A673 (cell line): ENCODE measurements at regions not wholly inside any gene's neighbourhood (a gene's known extent, or its start where the extent isn't known, plus 50 kb on each side); places are given as distances from the start of the nearest gene placed in this dataset.

Experiments used
- BruUV-seq: library from RNA; stranded (reverse); fragments of 400-500 nt; replicated peaks from 2 replicates; lab custom pipeline; 2021; lab: Mats Ljungman, UMichigan
- CTCF ChIA-PET: fragments of 300-600 bp; sonication (Branson Sonifier 250); formaldehyde crosslinking; loops from one replicate; lab custom pipeline; 2022; ENCODE audit warnings: antibody characterized with exemption; lab: Charles Lee
- POLR2A ChIA-PET: fragments of 300-600 bp; sonication (Branson Sonifier 250); formaldehyde crosslinking; loops from one replicate; lab custom pipeline; 2022; ENCODE audit warnings: antibody characterized with exemption; ENCODE audit not compliant: low non-redundant PET; lab: Charles Lee
- DNase-seq: peaks from one replicate; pipeline ENCODE4 v3.0.0-alpha.2; 2015; ENCODE audit warnings: low spot score
- H3K27ac ChIP-seq: fragments of 200-600 bp; sonication (generic); 2 replicates; pipeline ENCODE4 v1.5.1; 2016; ENCODE audit warnings: mixed run types, low read depth, mild to moderate bottlenecking, mixed read lengths, antibody characterized with exemption, low read length; ENCODE audit not compliant: poor library complexity, severe bottlenecking
- H3K27me3 ChIP-seq: fragments of 200-600 bp; sonication (generic); replicated peaks from 2 replicates; pipeline ENCODE4 v1.6.1; 2017; ENCODE audit warnings: mixed run types, low read depth, mild to moderate bottlenecking, mixed read lengths, antibody characterized with exemption, low read length; ENCODE audit not compliant: insufficient read depth, poor library complexity
- H3K36me3 ChIP-seq: fragments of 200-600 bp; sonication (generic); 2 replicates; pipeline ENCODE4 v1.6.1; 2016; ENCODE audit warnings: mixed run types, mild to moderate bottlenecking, mixed read lengths, antibody characterized with exemption, low read length; ENCODE audit not compliant: insufficient read depth, poor library complexity, severe bottlenecking
- H3K4me1 ChIP-seq: fragments of 200-600 bp; sonication (generic); 2 replicates; pipeline ENCODE4 v1.6.1; 2017; ENCODE audit warnings: mixed run types, mild to moderate bottlenecking, mixed read lengths, antibody characterized with exemption, low read length; ENCODE audit not compliant: insufficient read depth, poor library complexity, severe bottlenecking
- H3K4me3 ChIP-seq: fragments of 200-600 bp; sonication (generic); 2 replicates; pipeline ENCODE4 v1.5.1; 2016; ENCODE audit warnings: low read depth, mixed run types, mild to moderate bottlenecking, mixed read lengths, low read length; ENCODE audit not compliant: poor library complexity, severe bottlenecking
- H3K9me3 ChIP-seq: fragments of 200-600 bp; sonication (generic); 2 replicates; pipeline ENCODE4 v1.6.1; 2016; ENCODE audit warnings: mixed run types, low read depth, mild to moderate bottlenecking, mixed read lengths, antibody characterized with exemption, low read length; ENCODE audit not compliant: poor library complexity, severe bottlenecking
- CTCF ChIP-seq: fragments of 300-800, 200-600 bp; sonication (generic); conservative IDR thresholded peaks from 2 replicates; pipeline ENCODE4 v1.5.1; 2017; ENCODE audit warnings: low read depth, mild to moderate bottlenecking, antibody characterized with exemption, low read length, moderate library complexity, mixed read lengths
- EZH2 ChIP-seq: fragments of 200-600 bp; sonication (generic); IDR thresholded peaks from 2 replicates; pipeline ENCODE4 v1.6.1; 2017; ENCODE audit warnings: borderline replicate concordance, low read depth, mild to moderate bottlenecking, mixed read lengths, antibody characterized with exemption, low read length; ENCODE audit not compliant: poor library complexity, severe bottlenecking
- intact Hi-C: fragments of 100-400 bp; cut with micrococcal nuclease; formaldehyde crosslinking; loops from one replicate; pipeline ENCODE4 v1.10.0; 2022; ENCODE audit not compliant: unreplicated experiment

- Histone ChIP-seq H3K4me1 (no peaks in the 10 kb centered on the region), H3K9me3 (no peaks in the 10 kb centered on the region), H3K27ac (no peak overlapping the region), H3K4me3 (no peak overlapping the region), H3K27me3 (no peaks in the 10 kb centered on the region), H3K36me3 (no peaks in the 10 kb centered on the region)
- ChIA-PET CTCF (no interaction called here), POLR2A (no interaction called here)
- no TSS peak for BruUV-seq
- DNase-seq, result no peak
- TF ChIP-seq CTCF (no peak), EZH2 (no peak)
- intact Hi-C loops, result no loop called here
Observed at GRCh38 chr9:18114559-18115475, 359.1 kb upstream of the ADAMTSL1 start.

GRCh38 chr9:18118268-18118667, 355.7 kb upstream of the ADAMTSL1 start:
- intact Hi-C loops, result no loop called here
- Histone ChIP-seq H3K27ac (no peak overlapping the region), H3K9me3 (no peaks in the 10 kb centered on the region), H3K4me1 (no peaks in the 10 kb centered on the region), H3K4me3 (no peak overlapping the region), H3K27me3 (no peaks in the 10 kb centered on the region), H3K36me3 (no peaks in the 10 kb centered on the region)
- ChIA-PET CTCF (no interaction called here), POLR2A (no interaction called here)
- no peak for DNase-seq
- TF ChIP-seq CTCF (no peak), EZH2 (no peak)
- no TSS peak for BruUV-seq

DNA sequence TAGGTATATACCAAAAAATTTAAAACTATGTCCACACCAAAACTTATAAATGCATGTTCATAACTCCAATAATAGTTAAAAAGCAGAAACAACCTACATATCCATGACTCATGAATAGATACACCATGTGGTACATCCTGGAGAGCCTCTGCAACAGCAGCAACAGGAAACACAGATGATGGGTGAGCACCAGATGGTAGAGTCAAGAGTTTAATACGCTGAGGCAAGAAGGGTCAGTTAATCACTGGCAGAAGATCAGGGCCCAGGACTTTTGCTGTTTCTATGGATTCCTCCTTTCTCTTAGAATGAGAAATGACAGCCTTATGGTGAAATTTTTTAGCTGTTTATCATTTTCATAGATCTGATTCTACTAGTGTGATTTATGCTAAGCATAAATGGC, 351.8 kb upstream of the ADAMTSL1 start:
- no TSS peak for BruUV-seq
- ChIA-PET POLR2A (no interaction called here), CTCF (no interaction called here)
- TF ChIP-seq EZH2, result no peak
- TF ChIP-seq CTCF, result no peak
- Histone ChIP-seq H3K27ac (no peak overlapping the region), H3K36me3 (no peaks in the 10 kb centered on the region), H3K27me3 (no peaks in the 10 kb centered on the region), H3K4me1 (no peaks in the 10 kb centered on the region), H3K9me3 (no peaks in the 10 kb centered on the region), H3K4me3 (no peak overlapping the region)
- DNase-seq, result no peak
- intact Hi-C loops, result no loop called here
